ENCODE measurements at regions not wholly inside any gene's neighbourhood (a gene's known extent, or its start where the extent isn't known, plus 50 kb on each side); places are given as distances from the start of the nearest gene placed in this dataset.

GRCh38 chr1:226797151-226797550 is 58.1 kb upstream of the ITPKB start:
- Histone ChIP-seq H3K4me2 (ENCODE audit: insufficient read depth, low read length) (no peak overlapping the region), H3K27me3 (ENCODE audit: insufficient read depth, low read length) (peaks cover 15% of the 10 kb centered on the region), H3K9me3 (ENCODE audit: low read depth, low read length) (no peaks in the 10 kb centered on the region), H3K4me1 (ENCODE audit: insufficient read depth, low read length) (no peaks in the 10 kb centered on the region), H3K27ac (ENCODE audit: low read depth, low read length) (no peak overlapping the region), H4K20me1 (ENCODE audit: insufficient read depth, low read length) (no peaks in the 10 kb centered on the region), H3K79me2 (ENCODE audit: insufficient read depth, low read length) (no peaks in the 10 kb centered on the region), H2AFZ (ENCODE audit: low read length) (no peak overlapping the region), H3K4me3 (ENCODE audit: insufficient read depth, low read length) (no peak overlapping the region), H3K36me3 (ENCODE audit: insufficient read depth, low read length) (no peaks in the 10 kb centered on the region)
- no peak for TF ChIP-seq CTCF (IDR thresholded peaks at IDR 0.05; ENCODE audit: extremely low read depth, low read depth, low read length)
- DNase-seq (ENCODE audit: insufficient read length, low spot score, missing footprints): no peak

- no peak overlapping the region for H3K4me3 ChIP-seq (ENCODE audit: insufficient read depth, low read length)
- no peak for TF ChIP-seq CTCF (IDR thresholded peaks at IDR 0.05; ENCODE audit: extremely low read depth, low read depth, low read length)
- no peak overlapping the region for H3K4me2 ChIP-seq (ENCODE audit: insufficient read depth, low read length)
- H4K20me1 ChIP-seq (ENCODE audit: insufficient read depth, low read length): no peaks in the 10 kb centered on the region
- H2AFZ ChIP-seq (ENCODE audit: low read length): no peak overlapping the region
- H3K4me1 ChIP-seq (ENCODE audit: insufficient read depth, low read length): no peaks in the 10 kb centered on the region
- peaks cover 16% of the 10 kb centered on the region for H3K27me3 ChIP-seq (ENCODE audit: insufficient read depth, low read length)
- no peaks in the 10 kb centered on the region for H3K36me3 ChIP-seq (ENCODE audit: insufficient read depth, low read length)
- H3K9me3 ChIP-seq (ENCODE audit: low read depth, low read length): no peaks in the 10 kb centered on the region
- H3K79me2 ChIP-seq (ENCODE audit: insufficient read depth, low read length): no peaks in the 10 kb centered on the region
- no peak overlapping the region for H3K27ac ChIP-seq (ENCODE audit: low read depth, low read length)
- DNase-seq (ENCODE audit: insufficient read length, low spot score, missing footprints): no peak
These were observed 54.7 kb upstream of the ITPKB start for GRCh38 chr1:226793620-226794276.

- H4K20me1 ChIP-seq (ENCODE audit: insufficient read depth, low read length): no peaks in the 10 kb centered on the region
- no peak overlapping the region for H3K4me3 ChIP-seq (ENCODE audit: insufficient read depth, low read length)
- no peaks in the 10 kb centered on the region for H3K4me1 ChIP-seq (ENCODE audit: insufficient read depth, low read length)
- DNase-seq (ENCODE audit: insufficient read length, low spot score, missing footprints): no peak
- no peak overlapping the region for H3K27ac ChIP-seq (ENCODE audit: low read depth, low read length)
- no peak overlapping the region for H2AFZ ChIP-seq (ENCODE audit: low read length)
- H3K9me3 ChIP-seq (ENCODE audit: low read depth, low read length): no peaks in the 10 kb centered on the region
- H3K4me2 ChIP-seq (ENCODE audit: insufficient read depth, low read length): no peak overlapping the region
- no peaks in the 10 kb centered on the region for H3K36me3 ChIP-seq (ENCODE audit: insufficient read depth, low read length)
- H3K79me2 ChIP-seq (ENCODE audit: insufficient read depth, low read length): no peaks in the 10 kb centered on the region
- TF ChIP-seq CTCF (IDR thresholded peaks at IDR 0.05; ENCODE audit: extremely low read depth, low read depth, low read length): no peak
- peaks cover 19% of the 10 kb centered on the region for H3K27me3 ChIP-seq (ENCODE audit: insufficient read depth, low read length)
These were observed 53.3 kb upstream of the ITPKB start for GRCh38 chr1:226792368-226792767.

GRCh38 chr1:226790545-226791181 is 51.6 kb upstream of the ITPKB start:
- Histone ChIP-seq H3K4me2 (ENCODE audit: insufficient read depth, low read length) (no peak overlapping the region), H3K9me3 (ENCODE audit: low read depth, low read length) (no peaks in the 10 kb centered on the region), H4K20me1 (ENCODE audit: insufficient read depth, low read length) (no peaks in the 10 kb centered on the region), H3K79me2 (ENCODE audit: insufficient read depth, low read length) (no peaks in the 10 kb centered on the region), H3K36me3 (ENCODE audit: insufficient read depth, low read length) (no peaks in the 10 kb centered on the region), H3K4me1 (ENCODE audit: insufficient read depth, low read length) (no peaks in the 10 kb centered on the region), H3K27me3 (ENCODE audit: insufficient read depth, low read length) (peaks cover 22% of the 10 kb centered on the region), H3K27ac (ENCODE audit: low read depth, low read length) (no peak overlapping the region), H2AFZ (ENCODE audit: low read length) (no peak overlapping the region), H3K4me3 (ENCODE audit: insufficient read depth, low read length) (no peak overlapping the region)
- DNase-seq (ENCODE audit: insufficient read length, low spot score, missing footprints): no peak
- no peak for TF ChIP-seq CTCF (IDR thresholded peaks at IDR 0.05; ENCODE audit: extremely low read depth, low read depth, low read length)

Data from osteoblast (primary cell).